Putamen (tissue), 1 donor: ENCODE measurements at regions not wholly inside any gene's neighbourhood (a gene's known extent, or its start where the extent isn't known, plus 50 kb on each side); places are given as distances from the start of the nearest gene placed in this dataset.
A peak's percentile ranks its signal among the peaks of the same experiment; 100 is the strongest.
"Not testable (repeated sequence)": the region's sequence is repeated elsewhere in the genome, so short reads cannot be mapped to it uniquely, and the experiment has no call there.

Experiments
- DNase-seq: peaks from one replicate; pipeline ENCODE4 v3.0.0-alpha.2; 2016; ENCODE audit warnings: low spot score

GRCh38 chr3:170705131-170705530 lies 119.3 kb upstream of the SLC7A14 start:
- no peak for DNase-seq

GRCh38 chr3:170703121-170703588 lies 117.3 kb upstream of the SLC7A14 start:
- DNase-seq = no peak

GRCh38 chr3:170701696-170702678 lies 116.1 kb upstream of the SLC7A14 start:
- DNase-seq = no peak

- DNase-seq = no peak
These were observed 114.2 kb upstream of the SLC7A14 start for GRCh38 chr3:170700054-170700404.

GRCh38 chr3:170699158-170700053 lies 113.5 kb upstream of the SLC7A14 start:
- peak; percentile 69 for DNase-seq

- DNase-seq = no peak
These were observed 112.0 kb upstream of the SLC7A14 start for GRCh38 chr3:170697908-170698307.

GRCh38 chr3:170697131-170697530 lies 111.3 kb upstream of the SLC7A14 start:
- no peak for DNase-seq

- no peak for DNase-seq
These were observed 109.7 kb upstream of the SLC7A14 start for GRCh38 chr3:170695486-170696064.

- no peak for DNase-seq
These were observed 106.8 kb upstream of the SLC7A14 start for GRCh38 chr3:170692720-170693119.

GRCh38 chr3:170690661-170690981 lies 104.7 kb upstream of the SLC7A14 start:
- DNase-seq = no peak

- peak; percentile 48 for DNase-seq
These were observed 104.2 kb upstream of the SLC7A14 start for GRCh38 chr3:170689893-170690660.

GRCh38 chr3:170689296-170689829 lies 103.5 kb upstream of the SLC7A14 start:
- DNase-seq = no peak

GRCh38 chr3:170688222-170688621 lies 102.3 kb upstream of the SLC7A14 start:
- not testable (repeated sequence) for DNase-seq

GRCh38 chr3:170680593-170680992 lies 94.7 kb upstream of the SLC7A14 start:
- no peak for DNase-seq

- no peak for DNase-seq
These were observed 93.3 kb upstream of the SLC7A14 start for GRCh38 chr3:170679190-170679589.

- no peak for DNase-seq
These were observed 84.6 kb upstream of the SLC7A14 start for GRCh38 chr3:170670504-170670903.

GRCh38 chr3:170662986-170663385 lies 77.1 kb upstream of the SLC7A14 start:
- DNase-seq = not testable (repeated sequence)

GRCh38 chr3:170660139-170660538 lies 74.3 kb upstream of the SLC7A14 start:
- DNase-seq = no peak

- no peak for DNase-seq
These were observed 71.4 kb upstream of the SLC7A14 start for GRCh38 chr3:170657312-170657711.

GRCh38 chr3:170656284-170656683 lies 70.4 kb upstream of the SLC7A14 start:
- DNase-seq = no peak

GRCh38 chr3:170653801-170654200 lies 67.9 kb upstream of the SLC7A14 start:
- DNase-seq = no peak
